ENCODE measurements at regions not wholly inside any gene's neighbourhood (a gene's known extent, or its start where the extent isn't known, plus 50 kb on each side); places are given as distances from the start of the nearest gene placed in this dataset.

GRCh38 chrX:93791304-93791703 lies 117.3 kb downstream of the FAM133A start:
- Histone ChIP-seq H3F3A (replicated peaks; ENCODE audit: low read depth) (no peaks in the 10 kb centered on the region), H3K27me3 (ENCODE audit: insufficient read depth) (no peaks in the 10 kb centered on the region), H3K79me2 (replicated peaks; ENCODE audit: insufficient read depth) (no peaks in the 10 kb centered on the region), H4K20me1 (replicated peaks; ENCODE audit: insufficient read depth) (no peaks in the 10 kb centered on the region), H3K4me1 (ENCODE audit: insufficient read depth) (no peaks in the 10 kb centered on the region), H3K36me3 (ENCODE audit: insufficient read depth) (no peaks in the 10 kb centered on the region), H3K4me3 (no peak overlapping the region), H2AFZ (no peak overlapping the region), H3K9me2 (ENCODE audit: insufficient read depth) (no peaks in the 10 kb centered on the region), H3K4me2 (no peak overlapping the region), H3K27ac (ENCODE audit: low read depth) (no peak overlapping the region)
- H3K4me1 Mint-ChIP-seq, result no peaks in the 10 kb centered on the region
- DNase-seq (ENCODE audit: low spot score) (no peak), ATAC-seq (no peak)
- H3K27me3 Mint-ChIP-seq (ENCODE audit: insufficient read depth, low read depth, poor library complexity), result no peaks in the 10 kb centered on the region
- no peak for TF ChIP-seq ZNF114 (CRISPR knock-in tag; IDR thresholded peaks at IDR 0.05)
- TF ChIP-seq EZH2phosphoT487 (IDR thresholded peaks at IDR 0.05; ENCODE audit: unreplicated experiment), result no peak
- no peak for TF ChIP-seq ETS1 (IDR thresholded peaks at IDR 0.05)
- no peaks in the 10 kb centered on the region for H3K9me3 Mint-ChIP-seq
- no peak overlapping the region for H3K4me3 Mint-ChIP-seq
- H3K36me3 Mint-ChIP-seq (ENCODE audit: low read depth), result no peaks in the 10 kb centered on the region
- peak overlapping the region; percentile 52; the same call in 1 of the 2 replicates for H3K27ac Mint-ChIP-seq

All from GM23338 (cell line).